ENCODE measurements at regions not wholly inside any gene's neighbourhood (a gene's known extent, or its start where the extent isn't known, plus 50 kb on each side); places are given as distances from the start of the nearest gene placed in this dataset.

DNA sequence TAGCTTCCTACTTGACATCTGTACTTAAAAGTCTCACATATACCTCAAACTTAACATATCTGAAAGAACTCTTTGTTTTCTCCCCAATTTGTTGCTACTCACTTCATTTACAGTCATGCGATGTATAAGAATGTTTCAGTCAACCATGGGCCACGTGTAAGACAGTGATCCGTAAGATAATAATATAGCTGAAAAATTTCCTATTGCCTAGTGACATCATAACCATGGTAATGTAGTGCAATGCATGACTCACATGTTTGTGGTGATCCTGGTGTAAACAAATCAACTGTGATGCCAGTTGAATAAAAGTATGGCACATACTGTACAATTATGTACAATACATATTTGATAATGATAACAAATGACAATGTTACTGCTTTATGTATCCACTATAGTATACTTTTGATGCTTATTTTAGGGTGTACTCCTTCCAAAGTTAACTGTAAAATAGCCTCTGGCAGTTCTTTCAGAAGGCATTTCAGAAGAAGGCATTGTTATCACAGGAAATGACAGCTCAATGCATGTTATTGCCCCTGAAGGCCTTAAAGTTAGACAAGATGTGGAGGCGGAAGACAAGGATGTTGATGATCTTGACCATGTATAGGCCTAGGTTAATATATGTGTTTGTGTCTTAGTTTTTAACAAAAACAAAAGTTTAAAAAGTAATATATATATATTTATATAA is 579.0 kb downstream of the EPHA7 start:
- DNase-seq (ENCODE audit: low spot score): no peak
- TF ChIP-seq CTCF (IDR thresholded peaks at IDR 0.05; ENCODE audit: borderline replicate concordance, control extremely low read depth, extremely low read depth, insufficient read depth, missing control alignments): no peak
- in situ Hi-C loops (cut with MboI; ENCODE audit: low sequenced_read_pairs, unreplicated experiment): no loop called here

- no peak for DNase-seq (ENCODE audit: low spot score)
- no peak for TF ChIP-seq CTCF (IDR thresholded peaks at IDR 0.05; ENCODE audit: borderline replicate concordance, control extremely low read depth, extremely low read depth, insufficient read depth, missing control alignments)
- in situ Hi-C loops (cut with MboI; ENCODE audit: low sequenced_read_pairs, unreplicated experiment): no loop called here
Measured at GRCh38 chr6:92828788-92829187, 590.6 kb downstream of the EPHA7 start.

GRCh38 chr6:92827104-92827503 is 592.3 kb downstream of the EPHA7 start:
- TF ChIP-seq CTCF (IDR thresholded peaks at IDR 0.05; ENCODE audit: borderline replicate concordance, control extremely low read depth, extremely low read depth, insufficient read depth, missing control alignments): no peak
- in situ Hi-C loops (cut with MboI; ENCODE audit: low sequenced_read_pairs, unreplicated experiment): no loop called here
- no peak for DNase-seq (ENCODE audit: low spot score)

- in situ Hi-C loops (cut with MboI; ENCODE audit: low sequenced_read_pairs, unreplicated experiment): no loop called here
- no peak for TF ChIP-seq CTCF (IDR thresholded peaks at IDR 0.05; ENCODE audit: borderline replicate concordance, control extremely low read depth, extremely low read depth, insufficient read depth, missing control alignments)
- DNase-seq (ENCODE audit: low spot score): no peak
Measured at GRCh38 chr6:92826633-92827032, 592.7 kb downstream of the EPHA7 start.

DNA sequence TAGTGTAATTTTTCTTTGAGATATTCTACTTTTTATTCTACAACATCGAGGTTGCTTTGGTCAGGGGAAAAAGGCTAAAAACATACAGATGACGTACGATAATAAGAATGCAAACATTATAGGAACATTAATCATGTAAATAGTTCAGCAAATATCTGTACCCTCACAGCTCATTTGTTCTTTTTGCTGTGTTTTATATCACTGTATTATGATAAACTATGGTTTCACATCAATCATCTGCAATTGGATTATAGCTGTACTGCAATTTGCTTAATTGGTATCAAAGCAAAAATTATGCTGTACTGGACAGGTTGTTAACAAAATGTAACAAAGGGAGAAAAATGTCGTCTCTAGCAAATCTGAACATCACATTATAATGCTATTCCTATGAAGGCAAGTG is 597.1 kb downstream of the EPHA7 start:
- in situ Hi-C loops (cut with MboI; ENCODE audit: low sequenced_read_pairs, unreplicated experiment): no loop called here
- no peak for DNase-seq (ENCODE audit: low spot score)
- TF ChIP-seq CTCF (IDR thresholded peaks at IDR 0.05; ENCODE audit: borderline replicate concordance, control extremely low read depth, extremely low read depth, insufficient read depth, missing control alignments): no peak

DNA sequence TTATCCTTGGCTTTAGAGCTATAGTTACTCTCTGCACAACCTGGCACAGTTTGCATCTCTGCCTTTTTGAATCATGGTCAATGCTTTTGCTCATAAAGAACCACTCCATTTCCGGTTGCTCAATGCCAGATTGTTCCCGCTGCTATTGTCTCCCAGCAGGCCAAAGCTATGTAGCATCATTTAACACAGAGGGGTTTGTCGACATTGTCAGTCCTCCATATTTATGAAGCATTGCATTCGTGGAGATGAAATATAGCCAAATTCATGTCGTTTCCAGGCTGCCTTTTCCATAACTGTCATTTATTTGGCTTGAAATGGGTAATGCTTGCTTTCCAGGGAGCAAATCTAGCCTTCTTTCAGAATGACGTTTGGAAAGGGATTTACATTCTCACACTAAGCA is 598.8 kb downstream of the EPHA7 start:
- no peak for DNase-seq (ENCODE audit: low spot score)
- TF ChIP-seq CTCF (IDR thresholded peaks at IDR 0.05; ENCODE audit: borderline replicate concordance, control extremely low read depth, extremely low read depth, insufficient read depth, missing control alignments): no peak
- in situ Hi-C loops (cut with MboI; ENCODE audit: low sequenced_read_pairs, unreplicated experiment): no loop called here

Measured in GM13976 (cell line).